ENCODE measurements at regions not wholly inside any gene's neighbourhood (a gene's known extent, or its start where the extent isn't known, plus 50 kb on each side); places are given as distances from the start of the nearest gene placed in this dataset.

DNA sequence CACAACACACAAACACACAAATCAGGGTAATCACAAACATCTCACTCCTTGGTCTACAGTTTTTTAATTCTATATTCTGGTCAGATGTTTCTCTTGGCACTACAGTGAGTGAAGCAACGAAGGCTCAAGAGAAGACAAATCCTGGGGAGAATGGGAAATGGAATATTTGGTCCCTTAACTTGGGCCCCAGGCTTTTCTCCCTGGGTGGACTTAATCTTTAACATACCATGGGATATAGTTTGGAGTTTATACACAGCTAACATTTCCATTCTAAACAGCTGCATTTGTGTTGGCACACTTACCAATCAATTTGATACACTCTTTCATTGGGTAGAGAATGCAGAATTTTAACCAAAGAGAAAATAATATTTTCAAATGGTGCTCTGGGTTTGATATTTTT lies 1132.6 kb upstream of the SLC10A2 start:
- DNase-seq = no peak

DNA sequence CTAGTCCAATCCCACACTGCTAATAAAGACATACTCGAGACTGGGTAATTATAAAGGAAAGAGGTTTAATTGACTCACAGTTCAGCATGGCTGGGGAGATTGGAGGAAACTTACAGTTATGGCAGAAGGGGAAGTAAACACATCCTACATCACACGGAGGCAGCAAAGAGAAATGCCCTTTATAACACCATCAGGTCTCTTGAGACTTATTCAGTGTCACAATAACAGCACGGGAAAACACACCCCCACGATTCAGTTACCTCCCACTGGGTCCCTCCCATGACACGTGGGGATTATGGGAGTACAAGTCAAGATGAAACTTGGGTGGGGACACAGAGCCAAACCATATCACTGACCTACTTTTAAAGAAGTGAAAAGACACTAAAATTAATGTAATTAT lies 1130.4 kb upstream of the SLC10A2 start:
- no peak for DNase-seq

DNA sequence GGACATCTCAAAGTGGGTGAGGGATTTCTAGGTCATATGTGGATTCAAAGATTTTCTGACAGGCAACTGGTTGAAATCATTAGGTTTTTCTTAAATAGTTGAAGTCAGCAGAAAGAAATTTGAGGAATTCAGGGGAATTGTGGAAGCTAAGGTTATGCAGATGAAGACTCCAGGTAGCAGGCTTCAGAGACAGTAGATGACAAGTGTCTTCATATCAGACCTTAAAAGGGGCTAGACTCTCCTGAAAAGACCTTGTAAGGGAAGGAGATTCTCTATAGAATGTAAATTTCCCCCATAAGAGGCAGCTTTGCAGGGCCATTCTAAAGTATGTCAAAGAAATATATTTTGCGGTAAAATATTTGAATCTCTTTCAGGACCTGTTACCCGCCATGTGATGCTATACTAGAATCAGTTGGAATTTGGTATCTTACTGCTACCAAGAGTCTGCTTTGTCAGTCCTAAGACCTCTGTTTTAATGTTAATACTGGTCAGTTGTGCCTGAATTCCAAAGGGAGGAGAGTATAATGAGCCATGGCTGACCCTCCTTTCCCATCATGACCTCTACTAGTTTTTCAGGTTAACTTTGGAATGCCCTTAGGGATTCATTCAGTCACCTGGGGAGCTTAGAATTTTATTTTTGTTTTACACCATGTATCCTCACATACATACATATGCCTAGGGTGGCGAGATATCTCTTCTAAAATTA lies 1115.5 kb upstream of the SLC10A2 start:
- no peak for DNase-seq

DNA sequence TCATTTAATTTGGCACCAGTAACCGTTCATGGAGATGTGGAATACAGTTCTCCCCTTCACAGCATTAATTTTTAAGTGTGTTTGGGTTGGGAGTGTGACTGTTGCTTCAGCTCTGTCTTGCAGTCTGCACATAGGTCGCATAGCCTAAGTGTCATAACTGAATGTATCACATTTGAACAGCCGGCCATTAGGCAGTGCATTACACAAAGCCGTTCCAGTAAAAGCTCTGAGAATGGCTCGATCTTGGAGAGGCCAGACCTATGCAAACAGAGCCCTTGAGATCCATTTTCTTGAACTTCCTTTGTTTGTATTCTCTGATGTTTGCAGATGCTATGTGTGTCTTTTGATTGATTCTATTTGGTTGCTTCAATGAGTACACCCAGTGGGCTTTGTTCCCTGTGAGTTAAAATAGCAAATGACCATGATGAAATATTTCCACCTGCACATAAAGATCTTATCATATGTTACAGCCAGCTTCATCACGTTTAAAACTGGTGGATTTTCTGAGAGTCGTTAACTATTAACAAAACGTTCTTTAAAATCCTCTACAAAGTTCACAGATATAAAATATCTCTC lies 1104.9 kb upstream of the SLC10A2 start:
- peak; percentile 64 for DNase-seq

DNA sequence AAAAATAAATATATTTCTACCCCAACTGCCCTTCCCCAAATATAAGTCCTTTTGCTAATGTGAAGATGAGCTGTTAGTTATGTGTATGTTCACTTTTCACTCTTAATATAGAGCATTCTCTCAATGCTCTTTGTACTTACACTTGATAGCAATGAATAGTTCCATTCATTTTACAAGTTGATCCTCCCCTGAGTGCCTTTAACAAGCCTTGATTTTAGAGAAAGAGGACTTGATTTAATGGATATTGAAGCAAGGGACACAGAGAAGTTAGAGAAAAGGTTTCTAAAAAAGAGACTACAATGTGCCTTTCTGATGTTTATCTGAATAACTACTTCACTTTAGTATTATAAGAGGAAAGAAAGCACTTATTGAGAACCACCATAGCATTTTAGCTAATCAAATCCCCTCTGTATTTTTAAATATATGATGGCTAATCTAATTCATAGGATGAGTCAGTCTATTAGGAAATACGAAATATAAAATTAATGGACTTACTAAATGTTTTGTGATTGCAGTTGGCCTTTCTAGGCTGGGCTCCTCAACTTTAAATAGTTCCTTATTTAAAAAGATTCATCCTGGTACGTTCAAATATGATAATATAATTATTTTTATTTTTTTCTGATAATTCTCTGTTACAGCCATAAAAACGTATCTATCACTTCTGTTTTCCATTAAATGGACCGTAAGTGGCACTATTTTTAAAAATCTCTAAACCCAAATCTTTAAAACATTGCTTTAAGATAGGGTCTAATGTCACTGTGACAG lies 1097.8 kb upstream of the SLC10A2 start:
- no peak for DNase-seq

DNA sequence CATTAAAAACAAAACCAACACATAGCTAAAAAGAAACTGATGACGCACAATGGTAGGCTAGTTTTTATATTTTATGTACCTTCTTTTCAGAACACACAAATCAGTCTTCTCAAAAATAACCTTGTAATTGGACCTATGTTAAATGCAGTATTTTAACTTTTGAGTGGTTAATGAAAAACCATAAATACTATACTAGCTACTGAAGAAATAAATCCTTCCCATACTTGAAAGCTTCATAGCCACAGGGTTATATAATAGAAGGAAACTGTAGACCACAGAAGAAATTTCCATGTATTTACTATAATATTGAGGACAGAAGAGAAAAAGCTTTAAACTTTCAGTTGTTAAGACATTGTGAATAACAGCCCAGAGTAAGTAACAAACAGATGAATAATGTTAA lies 1094.3 kb upstream of the SLC10A2 start:
- no peak for DNase-seq

DNA sequence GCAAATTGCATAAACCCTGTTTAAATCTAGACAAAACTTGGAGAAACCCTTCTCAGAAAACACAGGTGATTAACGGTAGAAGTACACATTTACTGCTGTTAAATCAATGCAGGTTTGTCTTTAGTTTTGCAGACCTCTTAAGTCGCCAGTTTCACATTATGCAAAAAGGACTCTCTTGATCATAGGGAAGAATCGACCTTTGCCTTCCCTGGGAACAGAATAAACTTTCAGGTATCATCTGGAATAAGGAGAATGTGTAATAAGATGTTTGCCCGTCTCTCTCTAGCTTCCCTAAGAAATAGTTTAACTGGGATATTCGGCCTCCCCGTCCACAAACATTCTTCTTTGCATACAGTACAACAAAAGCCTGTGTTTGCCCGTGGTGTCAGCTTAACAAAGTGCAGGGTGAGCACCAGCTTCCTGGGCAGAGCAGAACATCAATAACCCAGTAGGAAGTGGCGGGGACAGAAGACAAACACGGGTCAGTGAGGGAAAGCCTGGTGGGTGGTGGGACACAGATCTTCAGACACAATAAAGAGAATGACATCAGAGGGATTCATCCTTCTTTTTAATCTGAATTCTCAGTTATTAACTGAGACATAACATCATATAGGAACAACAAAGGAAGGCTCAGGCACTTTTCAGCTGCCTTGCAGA lies 1077.7 kb upstream of the SLC10A2 start:
- DNase-seq = no peak

DNA sequence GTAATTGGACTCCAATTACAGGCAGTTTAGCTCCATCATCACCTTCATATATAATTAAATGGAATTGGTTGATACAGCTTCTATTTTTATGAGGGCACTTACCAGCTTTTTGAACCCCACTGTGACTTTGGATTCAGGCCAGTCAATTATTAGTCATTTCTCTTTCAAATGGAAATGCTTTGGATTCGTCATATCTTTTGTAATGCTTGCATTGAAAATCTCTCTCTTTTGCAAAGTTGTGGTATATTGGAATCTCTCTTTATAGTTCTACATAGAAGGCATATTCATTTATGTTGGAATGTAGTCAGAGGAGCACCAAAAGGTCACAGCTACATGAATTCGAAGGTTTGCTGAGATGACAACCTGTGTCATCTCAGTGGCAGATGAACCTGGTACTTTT lies 1074.3 kb upstream of the SLC10A2 start:
- peak; percentile 95 for DNase-seq

DNA sequence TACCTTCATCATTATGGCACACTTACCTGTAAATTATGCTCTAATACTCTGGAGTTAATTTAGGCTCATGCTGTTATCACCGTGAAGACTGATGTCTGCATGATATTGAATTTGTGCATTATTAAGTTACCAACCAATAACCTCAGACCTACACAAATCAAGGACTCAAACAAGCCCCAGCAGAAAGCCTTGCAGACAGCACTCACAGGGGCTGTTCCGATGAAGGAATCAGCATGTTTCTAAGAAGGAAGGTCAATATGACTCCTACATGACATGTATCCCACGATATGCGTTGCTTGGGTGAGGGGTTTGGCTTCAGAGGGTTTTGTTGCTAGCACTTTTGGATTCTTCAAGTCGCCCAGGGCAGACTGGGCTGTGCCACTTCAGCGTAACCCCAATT lies 1071.2 kb upstream of the SLC10A2 start:
- DNase-seq = no peak

DNA sequence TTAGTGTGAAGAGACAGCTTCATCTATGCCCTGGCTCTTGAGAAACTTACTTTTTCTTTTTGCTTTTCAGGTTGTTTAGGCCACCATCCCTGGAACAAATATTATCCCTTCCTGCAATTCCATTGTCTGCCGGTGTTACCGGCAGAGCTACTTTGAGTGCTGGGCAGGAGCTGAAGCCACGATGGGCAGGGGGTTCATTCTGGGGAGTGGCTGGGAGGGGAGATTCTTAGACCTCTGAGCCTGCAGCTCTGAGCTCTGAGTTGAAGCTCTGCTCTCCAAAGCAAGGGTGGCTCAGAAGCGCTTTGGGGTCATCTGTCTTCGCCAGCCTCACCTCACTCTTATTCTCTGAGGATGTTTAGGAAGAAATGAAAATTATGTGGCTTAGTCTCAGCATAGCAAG lies 1066.6 kb upstream of the SLC10A2 start:
- no peak for DNase-seq

DNA sequence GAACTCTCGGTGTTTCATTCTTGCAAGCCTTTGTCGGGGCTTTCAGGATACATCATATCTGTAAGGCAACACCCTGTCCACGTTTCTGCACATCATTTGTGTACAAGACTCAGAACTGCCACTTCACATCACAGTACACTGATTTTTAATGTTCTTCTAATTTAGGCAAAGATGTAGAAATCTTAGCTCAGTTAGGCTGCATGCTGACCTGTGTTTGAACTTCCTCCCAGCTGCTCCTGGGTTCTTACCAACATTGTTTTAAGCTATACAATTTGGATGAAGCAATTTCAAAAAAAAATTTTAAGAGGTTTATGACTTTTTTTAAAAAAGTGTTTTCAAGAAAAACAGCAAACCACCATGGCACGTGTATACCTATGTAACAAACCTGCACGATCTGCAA lies 1047.9 kb upstream of the SLC10A2 start:
- DNase-seq = no peak

DNA sequence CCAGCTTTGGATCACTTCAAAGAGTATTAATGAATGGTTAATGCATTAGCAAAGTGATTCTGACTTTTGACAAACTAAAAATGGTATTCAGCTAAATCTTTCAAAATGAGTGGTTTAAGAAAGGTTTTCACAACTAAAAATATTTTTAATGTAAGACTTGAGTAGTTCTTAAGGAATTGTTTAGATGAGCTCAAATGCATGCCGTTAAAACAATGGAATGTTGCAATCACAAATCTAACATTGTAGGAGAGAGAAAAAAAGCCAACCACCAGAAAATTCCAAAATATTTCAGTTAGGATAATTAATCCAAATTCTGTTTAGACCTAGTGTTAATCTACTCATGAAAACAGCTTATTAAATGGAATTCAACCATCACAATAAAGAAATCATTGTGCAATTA lies 1044.8 kb upstream of the SLC10A2 start:
- no peak for DNase-seq

DNA sequence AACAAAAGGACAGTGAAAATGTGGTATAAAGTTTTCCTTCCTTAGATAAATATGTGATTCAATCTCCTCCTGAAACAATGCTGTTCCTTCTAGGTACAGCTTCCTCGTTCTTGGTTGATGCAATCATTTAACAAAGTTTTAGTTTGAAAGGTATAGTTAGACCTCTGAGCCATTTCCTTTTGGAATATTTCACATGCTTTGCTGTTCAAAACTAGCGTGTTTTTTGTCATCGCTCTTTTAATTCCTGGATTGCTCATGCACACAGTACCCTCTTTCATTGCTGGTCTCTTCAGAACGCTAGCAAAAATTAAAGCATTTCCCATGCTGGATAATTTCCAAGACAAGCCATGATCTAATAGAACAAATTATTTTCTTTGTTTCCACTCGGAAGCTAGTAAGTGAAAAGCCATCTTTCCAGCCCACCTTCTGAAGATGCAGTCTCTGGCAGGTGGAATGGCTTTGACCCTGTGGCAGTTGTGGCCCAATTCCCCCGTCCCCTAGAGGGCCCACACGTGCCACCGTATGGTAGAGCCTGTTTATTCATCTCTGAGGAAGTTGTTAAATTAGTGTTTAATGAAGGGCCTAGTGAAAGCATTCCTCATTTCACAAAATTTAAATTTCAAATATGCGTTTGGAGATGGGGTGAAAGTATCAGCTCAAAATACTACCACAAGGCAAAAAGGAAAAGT lies 1040.6 kb upstream of the SLC10A2 start:
- no peak for DNase-seq

DNA sequence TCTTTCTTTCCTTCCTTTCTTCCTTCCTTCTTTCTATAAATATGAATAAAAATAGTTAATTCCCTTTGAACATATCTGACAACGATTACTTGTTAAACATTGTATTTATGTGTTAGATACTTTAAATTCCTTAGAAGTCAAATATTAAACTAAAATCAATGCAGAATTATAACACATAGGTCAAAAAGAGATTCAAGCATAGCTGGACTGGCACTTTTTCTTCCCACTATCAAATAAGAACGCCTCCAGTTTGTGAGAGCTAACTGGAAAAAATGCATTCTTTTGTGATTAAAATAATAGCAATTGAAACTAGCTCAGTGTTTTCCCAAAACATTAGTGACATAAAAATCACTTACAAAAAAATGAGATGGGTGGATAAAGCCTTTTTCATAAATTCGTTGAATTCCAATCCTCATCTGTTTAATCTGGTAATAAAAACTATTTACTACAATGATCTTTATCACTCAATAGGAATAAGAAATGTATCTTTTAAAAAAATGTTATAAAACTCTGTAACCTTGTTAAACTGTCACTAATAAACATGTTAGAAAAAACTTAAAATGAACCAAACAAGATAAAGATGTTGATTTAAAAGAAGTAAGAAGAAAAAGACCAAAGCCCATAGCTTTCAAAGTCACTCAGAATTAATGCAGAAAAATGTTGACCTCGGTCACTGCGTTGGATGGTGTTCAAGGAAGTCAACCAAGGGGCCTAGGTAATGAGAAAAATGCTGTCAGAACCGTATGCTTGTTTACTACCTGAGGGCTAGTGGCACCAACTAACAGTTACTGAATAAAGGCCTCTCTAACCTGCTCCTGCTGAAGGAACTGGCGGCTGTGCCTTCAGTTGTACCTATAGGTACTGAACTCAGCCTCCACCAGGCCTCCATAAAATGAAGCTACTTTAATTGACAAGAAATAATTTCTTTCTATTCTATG lies 1039.5 kb upstream of the SLC10A2 start:
- no peak for DNase-seq

DNA sequence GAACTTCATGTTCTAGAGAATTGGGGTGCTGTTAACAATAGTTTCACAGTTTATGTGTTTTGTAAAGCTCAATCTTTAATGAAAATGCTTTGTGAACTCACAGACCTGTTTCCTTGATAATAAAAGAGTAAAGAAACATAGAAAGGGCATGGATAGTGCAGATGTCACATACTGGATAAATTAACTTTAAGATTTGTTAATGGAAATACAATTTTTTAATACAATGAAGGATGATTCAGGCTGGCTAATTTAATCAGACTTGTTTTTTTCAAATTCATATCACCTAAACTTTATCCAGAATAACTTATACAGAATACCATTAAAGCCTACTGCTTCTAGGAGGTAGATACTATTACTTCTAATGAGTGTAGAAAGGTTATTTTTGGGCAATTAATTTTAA lies 1033.5 kb upstream of the SLC10A2 start:
- DNase-seq = no peak

DNA sequence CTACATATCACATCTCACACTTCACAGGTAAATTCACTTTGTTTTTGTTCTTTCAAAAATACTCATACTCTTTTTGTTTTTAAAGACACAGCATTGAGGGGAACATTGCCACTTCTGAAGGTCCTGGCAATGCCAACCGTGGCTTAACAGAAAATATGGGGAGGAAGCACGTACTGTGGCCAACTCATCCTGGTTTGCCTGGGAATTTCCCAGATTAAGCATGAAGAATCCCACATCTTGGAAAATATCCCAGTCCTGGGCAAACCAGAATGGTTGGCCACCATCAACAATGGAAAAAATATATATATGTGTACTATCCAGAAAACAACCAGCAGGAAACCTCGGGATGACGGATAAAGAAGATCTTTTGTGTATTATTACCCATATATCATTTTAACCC lies 1032.2 kb upstream of the SLC10A2 start:
- no peak for DNase-seq

DNA sequence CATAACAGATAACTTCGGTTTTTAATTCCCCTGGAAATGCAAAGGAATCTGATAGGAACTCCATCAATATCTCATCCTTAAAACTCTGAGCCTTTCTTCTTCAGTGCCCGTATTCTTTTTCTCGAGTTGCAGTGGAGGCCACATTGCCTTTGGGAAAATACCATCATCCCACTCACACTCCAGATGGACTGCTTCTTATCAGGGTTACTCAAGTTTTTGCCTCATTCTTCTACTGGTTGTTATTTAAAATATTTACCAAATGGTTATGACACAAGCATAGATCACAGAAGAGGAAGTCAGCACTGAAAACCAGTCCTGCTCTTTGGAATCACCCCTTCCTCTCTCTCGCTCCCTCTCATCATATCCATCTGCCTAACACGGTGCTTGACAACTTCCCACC lies 1020.5 kb upstream of the SLC10A2 start:
- DNase-seq = no peak

DNA sequence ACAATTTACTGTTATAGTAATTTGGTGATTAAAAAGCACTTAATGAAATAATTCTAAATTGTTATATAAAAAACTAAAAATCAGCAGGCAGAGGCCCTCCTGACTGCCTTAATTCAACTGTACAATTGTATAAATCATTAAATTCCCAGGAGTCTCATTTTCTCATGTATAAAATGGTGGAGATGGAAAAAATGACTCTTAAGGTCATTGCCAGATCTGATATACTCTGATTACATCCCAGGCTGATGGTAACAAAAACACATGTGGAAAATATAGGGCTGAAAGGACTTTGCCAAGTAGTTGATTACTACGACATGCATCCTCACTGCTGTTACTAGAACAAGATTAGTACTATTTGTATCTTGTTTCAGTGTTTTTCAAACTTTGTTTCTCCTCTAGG lies 1020.0 kb upstream of the SLC10A2 start:
- DNase-seq = no peak

DNA sequence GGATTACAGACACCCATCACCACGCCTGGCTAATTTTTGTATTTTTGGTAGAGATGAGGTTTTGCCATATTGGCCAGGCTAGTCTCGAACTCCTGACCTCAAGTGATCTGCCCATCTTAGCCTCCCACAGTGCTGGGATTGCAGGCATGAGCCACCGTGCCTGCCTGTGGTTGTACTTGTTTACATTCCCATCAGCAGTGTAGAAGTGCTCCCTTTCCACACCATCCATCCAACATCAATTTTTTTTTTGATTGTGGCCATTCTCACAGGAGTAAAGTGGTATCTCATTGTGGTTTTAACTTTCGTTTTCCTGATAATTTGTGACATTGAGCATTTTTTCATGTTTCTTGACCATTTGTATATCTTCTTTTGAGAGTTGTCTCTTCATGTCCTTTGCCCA lies 1019.4 kb upstream of the SLC10A2 start:
- DNase-seq = no peak

DNA sequence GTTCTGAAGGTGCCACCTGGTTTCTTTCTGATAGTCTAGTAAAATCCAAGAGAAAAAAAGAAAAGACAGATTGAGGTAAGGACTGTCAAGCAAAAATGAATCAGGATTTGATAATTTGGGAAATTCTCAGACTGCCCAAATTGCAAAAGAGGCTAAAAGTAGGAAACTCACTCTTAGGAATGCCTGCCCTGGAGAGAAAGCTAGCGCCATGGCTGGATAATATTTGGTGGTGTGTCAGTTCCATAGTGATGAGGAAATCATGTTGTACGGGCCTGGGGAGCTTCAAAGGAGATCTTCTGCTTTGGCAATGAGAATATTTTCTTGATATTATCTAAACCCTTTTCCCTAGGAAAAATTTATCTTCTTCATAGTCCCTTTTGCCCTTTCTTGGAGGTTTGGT lies 1008.1 kb upstream of the SLC10A2 start:
- no peak for DNase-seq

DNA sequence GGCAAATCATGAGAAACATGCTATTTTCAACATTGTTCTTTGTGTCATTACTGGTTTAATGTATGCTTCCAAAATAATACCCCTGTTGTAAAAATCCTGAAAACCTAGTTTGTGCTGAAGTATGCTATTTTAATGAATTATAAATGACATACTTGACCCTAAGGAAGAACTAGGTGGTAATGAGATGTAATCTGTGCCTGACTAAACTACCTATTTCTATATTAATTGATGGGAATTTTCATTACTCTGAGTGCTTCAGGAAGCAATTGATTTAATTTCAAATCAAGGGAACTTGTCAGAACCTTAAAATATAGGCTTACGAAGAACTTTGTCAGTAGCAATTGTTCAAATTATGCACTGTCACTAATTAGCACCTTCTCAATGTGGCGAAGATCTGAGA lies 1005.6 kb upstream of the SLC10A2 start:
- DNase-seq = no peak

DNA sequence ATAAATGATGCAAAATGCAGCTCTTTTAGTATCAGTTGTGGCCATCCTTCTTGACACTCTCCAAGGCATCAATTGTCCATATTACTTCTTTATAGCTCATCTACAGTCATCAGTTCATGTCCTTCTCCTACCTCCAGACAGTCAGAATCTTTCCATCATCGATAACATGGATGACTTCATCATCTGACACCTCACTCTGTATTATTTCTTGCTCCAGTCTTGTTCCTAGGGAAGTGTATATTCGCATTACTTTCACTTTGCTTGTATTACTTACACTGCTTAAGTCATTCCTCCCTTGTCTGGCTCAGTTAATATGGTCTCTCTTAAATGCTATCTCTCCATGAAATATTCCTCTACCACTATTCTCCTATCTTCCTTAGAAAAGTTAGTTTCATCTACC lies 999.1 kb upstream of the SLC10A2 start:
- no peak for DNase-seq

All from NCI-H1105 (cell line).